ENCODE measurements at regions not wholly inside any gene's neighbourhood (a gene's known extent, or its start where the extent isn't known, plus 50 kb on each side); places are given as distances from the start of the nearest gene placed in this dataset.
"Not testable (repeated sequence)": the region's sequence is repeated elsewhere in the genome, so short reads cannot be mapped to it uniquely, and the experiment has no call there.

- no peak for DNase-seq
Observed at GRCh38 chr7:10507032-10507431, 466.6 kb upstream of the PHF14 start.

- no peak for DNase-seq
Observed at GRCh38 chr7:10521306-10521705, 452.4 kb upstream of the PHF14 start.

GRCh38 chr7:10533429-10533828 lies 440.2 kb upstream of the PHF14 start:
- not testable (repeated sequence) for DNase-seq

- DNase-seq = no peak
Observed at GRCh38 chr7:10536561-10536960, 437.1 kb upstream of the PHF14 start.

GRCh38 chr7:10537764-10538163 lies 435.9 kb upstream of the PHF14 start:
- DNase-seq = no peak

GRCh38 chr7:10557375-10557774 lies 416.3 kb upstream of the PHF14 start:
- DNase-seq = no peak

- no peak for DNase-seq
Observed at GRCh38 chr7:10560497-10560896, 413.2 kb upstream of the PHF14 start.

GRCh38 chr7:10568891-10569290 lies 404.8 kb upstream of the PHF14 start:
- no peak for DNase-seq

GRCh38 chr7:10571759-10572158 lies 401.9 kb upstream of the PHF14 start:
- no peak for DNase-seq

GRCh38 chr7:10577866-10578374 lies 395.8 kb upstream of the PHF14 start:
- no peak for DNase-seq

GRCh38 chr7:10579561-10579960 lies 394.1 kb upstream of the PHF14 start:
- DNase-seq = no peak

- DNase-seq = no peak
Observed at GRCh38 chr7:10584886-10585285, 388.8 kb upstream of the PHF14 start.

- DNase-seq = no peak
Observed at GRCh38 chr7:10588084-10588483, 385.6 kb upstream of the PHF14 start.

GRCh38 chr7:10592604-10593003 lies 381.1 kb upstream of the PHF14 start:
- no peak for DNase-seq

GRCh38 chr7:10593080-10593479 lies 380.6 kb upstream of the PHF14 start:
- DNase-seq = no peak

GRCh38 chr7:10596827-10597226 lies 376.8 kb upstream of the PHF14 start:
- no peak for DNase-seq

- DNase-seq = no peak
Observed at GRCh38 chr7:10604128-10604527, 369.5 kb upstream of the PHF14 start.

- DNase-seq = no peak
Observed at GRCh38 chr7:10612950-10613349, 360.7 kb upstream of the PHF14 start.

GRCh38 chr7:10618953-10619352 lies 354.7 kb upstream of the PHF14 start:
- DNase-seq = no peak

- no peak for DNase-seq
Observed at GRCh38 chr7:10632712-10633111, 341.0 kb upstream of the PHF14 start.

GRCh38 chr7:10634239-10634638 lies 339.4 kb upstream of the PHF14 start:
- no peak for DNase-seq

- DNase-seq = no peak
Observed at GRCh38 chr7:10637991-10638390, 335.7 kb upstream of the PHF14 start.

GRCh38 chr7:10643545-10643944 lies 330.1 kb upstream of the PHF14 start:
- no peak for DNase-seq

GRCh38 chr7:10644849-10645248 lies 328.8 kb upstream of the PHF14 start:
- no peak for DNase-seq

GRCh38 chr7:10646194-10646593 lies 327.5 kb upstream of the PHF14 start:
- no peak for DNase-seq

- DNase-seq = no peak
Observed at GRCh38 chr7:10648289-10648688, 325.4 kb upstream of the PHF14 start.

Data from NCI-H2029 treated with DMSO at 0.1 percent for 48 hours (cell line).